ENCODE measurements at regions not wholly inside any gene's neighbourhood (a gene's known extent, or its start where the extent isn't known, plus 50 kb on each side); places are given as distances from the start of the nearest gene placed in this dataset.

- intact Hi-C loops (cut with DNase I) = no loop called here
- H3K27ac ChIP-seq = no peak overlapping the region
- H3K4me3 ChIP-seq = no peak overlapping the region
- H3K4me1 ChIP-seq = peaks cover 0 to 5% (median 0%) of the 10 kb centered on the region in 12 donors
- DNase-seq (no peak), ATAC-seq (peak in 3 of 4 donors; percentile 29 to 59 (median 41))
- peaks cover 0 to 15% (median 6%) of the 10 kb centered on the region in 12 donors for H3K9me3 ChIP-seq
- H3K36me3 ChIP-seq = no peaks in the 10 kb centered on the region
- 24 to 35% (median 34%) methylated on average over 10 of the region's 10 CpGs for WGBS, 4 donors
- TF ChIP-seq CTCF (IDR thresholded peaks at IDR 0.05) (no peak), POLR2A (IDR thresholded peaks at IDR 0.05) (no peak)
- peaks cover 0 to 4% (median 0%) of the 10 kb centered on the region in 9 donors for H3K27me3 ChIP-seq
These were observed 159.8 kb upstream of the ARID1B start for GRCh38 chr6:156617376-156617775.

- peaks cover 0 to 24% (median 13%) of the 10 kb centered on the region in 12 donors for H3K9me3 ChIP-seq
These were observed 160.7 kb upstream of the ARID1B start for GRCh38 chr6:156616495-156616894.

GRCh38 chr6:156613996-156614395, 163.2 kb upstream of the ARID1B start:
- H3K27me3 ChIP-seq = peaks cover 0 to 4% (median 0%) of the 10 kb centered on the region in 9 donors
- WGBS, 4 donors = 87 to 90% (median 89%) methylated on average over 1 of the region's 1 CpG
- no peak for TF ChIP-seq CTCF (IDR thresholded peaks at IDR 0.05)
- no peak for TF ChIP-seq POLR2A (IDR thresholded peaks at IDR 0.05)
- H3K27ac ChIP-seq = no peak overlapping the region
- peaks cover 0 to 35% (median 15%) of the 10 kb centered on the region in 12 donors for H3K9me3 ChIP-seq
- intact Hi-C loops (cut with DNase I) = no loop called here
- no peak overlapping the region for H3K4me3 ChIP-seq
- no peak for ATAC-seq
- no peak for DNase-seq
- H3K36me3 ChIP-seq = no peaks in the 10 kb centered on the region
- H3K4me1 ChIP-seq = peaks cover 0 to 5% (median 0%) of the 10 kb centered on the region in 12 donors

More at GRCh38 chr6:156616495-156616894, 160.7 kb upstream of the ARID1B start:
- H3K4me1 ChIP-seq = peaks cover 0 to 5% (median 0%) of the 10 kb centered on the region in 12 donors
- DNase-seq = no peak
- H3K27me3 ChIP-seq = peaks cover 0 to 4% (median 0%) of the 10 kb centered on the region in 9 donors
- intact Hi-C loops (cut with DNase I) = no loop called here
- WGBS, 4 donors = 92 to 100% (median 100%) methylated on average over 1 of the region's 1 CpG
- no peak for TF ChIP-seq CTCF (IDR thresholded peaks at IDR 0.05)
- TF ChIP-seq POLR2A (IDR thresholded peaks at IDR 0.05) = no peak
- no peak for ATAC-seq
- no peaks in the 10 kb centered on the region for H3K36me3 ChIP-seq
- H3K4me3 ChIP-seq = no peak overlapping the region
- H3K27ac ChIP-seq = no peak overlapping the region

- H3K27me3 ChIP-seq = no peaks in the 10 kb centered on the region
- H3K36me3 ChIP-seq = no peaks in the 10 kb centered on the region
- ATAC-seq (no peak), DNase-seq (no peak)
- no peak overlapping the region for H3K27ac ChIP-seq
- no peak overlapping the region for H3K4me3 ChIP-seq
- peaks cover 0 to 35% (median 15%) of the 10 kb centered on the region in 12 donors for H3K9me3 ChIP-seq
- intact Hi-C loops (cut with DNase I) = no loop called here
- peaks cover 0 to 2% (median 0%) of the 10 kb centered on the region in 12 donors for H3K4me1 ChIP-seq
- TF ChIP-seq CTCF (IDR thresholded peaks at IDR 0.05) (no peak), POLR2A (IDR thresholded peaks at IDR 0.05) (no peak)
These were observed 164.8 kb upstream of the ARID1B start for GRCh38 chr6:156612361-156612760.
